VCaP (cell line): ENCODE measurements at regions not wholly inside any gene's neighbourhood (a gene's known extent, or its start where the extent isn't known, plus 50 kb on each side); places are given as distances from the start of the nearest gene placed in this dataset.

Source experiments
- H3K27ac ChIP-seq: fragments of 450-650 bp; 2 replicates; pipeline ENCODE4 v1.5.1; 2017
- TF ChIP-seq, protein P1 (sequence below): fragments of 450-650 bp; conservative IDR thresholded peaks from 2 replicates; pipeline ENCODE4 v1.5.1; 2017; ENCODE audit warnings: mild to moderate bottlenecking, moderate library complexity

DNA sequence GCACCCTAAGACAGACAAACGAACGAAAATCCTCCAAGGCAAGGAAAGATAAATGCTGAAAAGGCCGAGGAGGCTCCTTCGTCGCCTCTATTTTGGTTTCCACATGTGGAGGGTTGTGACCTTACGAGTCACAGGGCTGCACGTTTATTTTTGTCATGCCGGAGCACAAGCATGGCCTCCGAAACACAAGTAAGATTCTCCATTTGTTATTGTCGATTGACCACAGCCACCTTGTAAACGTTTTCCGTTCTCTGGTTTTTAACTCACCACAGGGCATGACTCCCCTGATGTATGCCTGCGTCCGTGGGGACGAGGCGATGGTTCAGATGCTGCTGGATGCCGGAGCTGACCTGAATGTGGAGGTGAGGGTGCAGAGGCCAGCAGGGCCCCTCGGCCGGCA, 73.1 kb upstream of the PWP1 start:
- no peak overlapping the region for H3K27ac ChIP-seq
- TF ChIP-seq, protein P1, sequence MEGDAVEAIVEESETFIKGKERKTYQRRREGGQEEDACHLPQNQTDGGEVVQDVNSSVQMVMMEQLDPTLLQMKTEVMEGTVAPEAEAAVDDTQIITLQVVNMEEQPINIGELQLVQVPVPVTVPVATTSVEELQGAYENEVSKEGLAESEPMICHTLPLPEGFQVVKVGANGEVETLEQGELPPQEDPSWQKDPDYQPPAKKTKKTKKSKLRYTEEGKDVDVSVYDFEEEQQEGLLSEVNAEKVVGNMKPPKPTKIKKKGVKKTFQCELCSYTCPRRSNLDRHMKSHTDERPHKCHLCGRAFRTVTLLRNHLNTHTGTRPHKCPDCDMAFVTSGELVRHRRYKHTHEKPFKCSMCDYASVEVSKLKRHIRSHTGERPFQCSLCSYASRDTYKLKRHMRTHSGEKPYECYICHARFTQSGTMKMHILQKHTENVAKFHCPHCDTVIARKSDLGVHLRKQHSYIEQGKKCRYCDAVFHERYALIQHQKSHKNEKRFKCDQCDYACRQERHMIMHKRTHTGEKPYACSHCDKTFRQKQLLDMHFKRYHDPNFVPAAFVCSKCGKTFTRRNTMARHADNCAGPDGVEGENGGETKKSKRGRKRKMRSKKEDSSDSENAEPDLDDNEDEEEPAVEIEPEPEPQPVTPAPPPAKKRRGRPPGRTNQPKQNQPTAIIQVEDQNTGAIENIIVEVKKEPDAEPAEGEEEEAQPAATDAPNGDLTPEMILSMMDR = no peak

DNA sequence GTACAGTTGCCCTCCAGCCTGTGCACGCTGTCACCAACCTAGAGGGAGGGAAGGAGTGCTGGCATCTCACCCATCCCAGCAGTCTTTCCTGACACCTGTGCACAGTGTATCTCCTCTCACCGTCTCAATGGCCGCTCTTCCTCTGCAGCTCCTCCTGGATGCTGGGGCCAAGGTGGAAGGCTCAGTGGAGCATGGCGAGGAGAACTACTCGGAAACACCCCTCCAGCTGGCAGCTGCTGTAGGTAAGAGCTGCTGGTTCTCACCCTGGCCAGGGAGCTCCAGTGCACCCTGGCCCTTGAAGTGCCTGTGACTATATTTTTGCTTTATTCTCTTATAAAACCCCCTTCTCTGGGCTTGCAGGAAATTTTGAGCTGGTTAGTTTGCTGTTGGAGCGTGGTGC, 68.7 kb upstream of the PWP1 start:
- no peak overlapping the region for H3K27ac ChIP-seq
- TF ChIP-seq, protein P1 = no peak

DNA sequence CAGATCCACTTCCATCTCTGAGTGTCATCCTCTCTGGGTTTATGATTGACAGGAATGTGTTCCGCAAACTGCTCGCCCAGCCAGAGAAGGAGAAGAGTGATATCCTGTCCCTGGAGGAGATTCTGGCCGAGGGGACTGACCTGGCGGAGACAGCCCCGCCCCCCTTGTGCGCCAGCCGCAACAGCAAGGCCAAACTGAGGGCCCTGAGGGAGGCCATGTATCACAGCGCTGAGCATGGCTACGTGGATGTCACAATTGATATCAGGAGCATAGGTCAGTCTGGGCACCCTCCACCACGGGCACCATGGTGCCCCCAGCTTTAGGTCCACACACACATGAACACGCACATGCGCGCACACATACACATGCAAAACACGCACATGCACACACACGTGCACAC, 67.5 kb upstream of the PWP1 start:
- TF ChIP-seq, protein P1 = no peak
- no peak overlapping the region for H3K27ac ChIP-seq

DNA sequence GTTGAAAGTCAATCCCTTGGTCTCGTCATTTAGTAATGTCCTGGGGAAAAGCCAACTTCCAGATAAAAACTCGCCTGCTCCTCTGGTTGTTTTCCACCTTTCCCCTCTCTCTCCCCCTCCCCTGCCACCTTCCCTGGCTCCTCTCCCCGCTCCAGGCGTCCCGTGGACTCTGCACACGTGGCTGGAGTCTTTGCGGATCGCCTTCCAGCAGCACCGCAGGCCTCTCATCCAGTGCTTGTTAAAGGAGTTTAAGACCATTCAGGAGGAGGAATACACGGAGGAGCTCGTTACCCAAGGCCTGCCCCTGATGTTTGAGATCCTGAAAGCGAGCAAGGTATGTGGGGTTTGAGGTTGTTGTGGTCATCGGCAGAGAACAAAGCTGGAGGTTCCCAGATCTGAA, 65.8 kb upstream of the PWP1 start:
- no peak overlapping the region for H3K27ac ChIP-seq
- TF ChIP-seq, protein P1 = no peak

DNA sequence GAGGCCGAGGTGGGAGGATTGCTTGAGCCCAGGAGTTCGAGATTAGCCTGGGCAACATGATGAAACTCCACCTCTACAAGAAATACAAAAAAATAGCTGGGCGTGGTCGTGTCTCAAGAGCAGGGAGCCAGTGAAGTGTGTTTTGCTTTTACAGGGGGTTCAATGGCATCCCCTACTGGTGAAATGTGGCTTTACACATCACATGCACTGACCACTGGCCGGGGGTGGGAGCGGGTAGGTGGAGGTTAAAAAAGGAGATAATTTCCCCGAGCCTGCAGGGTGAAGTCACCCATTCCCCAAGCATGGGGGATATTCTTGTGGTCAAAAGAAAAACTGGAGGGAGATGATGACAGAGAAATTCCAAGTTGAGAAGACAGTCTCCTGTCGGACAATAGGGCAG, 63.6 kb upstream of the PWP1 start:
- TF ChIP-seq, protein P1 = peak; percentile 56
- H3K27ac ChIP-seq = no peak overlapping the region

DNA sequence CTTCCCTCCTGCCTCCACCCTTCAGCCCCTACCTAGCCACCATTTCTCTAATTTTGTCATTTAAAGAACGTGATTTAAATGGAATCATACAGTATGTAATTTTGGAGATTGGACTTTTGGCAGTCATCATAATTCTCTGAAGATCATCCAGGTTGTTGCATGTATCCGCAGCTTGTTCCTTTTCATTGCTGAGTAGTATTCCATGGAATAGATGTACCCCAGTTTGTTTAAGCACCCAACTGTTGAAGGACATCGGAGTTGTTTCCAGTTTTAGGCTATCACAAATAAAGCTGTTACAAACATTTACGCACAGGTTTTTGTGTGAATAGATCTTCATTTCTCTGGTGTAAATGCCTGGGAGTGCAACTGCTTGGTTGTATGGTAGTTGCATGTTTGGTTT, 61.1 kb upstream of the PWP1 start:
- H3K27ac ChIP-seq = no peak overlapping the region
- TF ChIP-seq, protein P1 = no peak

DNA sequence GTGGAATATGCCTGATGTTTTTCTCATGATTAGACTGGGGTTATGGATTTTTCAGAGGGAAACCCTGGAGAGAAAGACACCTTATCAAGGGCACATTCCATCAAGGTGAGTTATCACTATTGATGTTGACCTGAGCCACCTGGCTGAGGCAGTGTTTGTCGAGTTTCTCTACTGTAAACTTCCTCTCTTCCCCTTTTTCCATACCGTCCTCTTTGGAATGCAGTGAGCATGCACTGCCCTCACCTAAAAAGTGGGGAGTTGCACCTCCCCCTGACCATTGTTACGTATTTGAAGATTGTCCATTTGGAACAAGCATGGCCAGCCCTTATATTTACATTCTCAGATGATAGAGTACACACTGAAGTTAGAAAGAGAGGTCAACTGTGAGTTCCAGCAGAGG, 53.9 kb upstream of the PWP1 start:
- no peak overlapping the region for H3K27ac ChIP-seq
- TF ChIP-seq, protein P1 = no peak

DNA sequence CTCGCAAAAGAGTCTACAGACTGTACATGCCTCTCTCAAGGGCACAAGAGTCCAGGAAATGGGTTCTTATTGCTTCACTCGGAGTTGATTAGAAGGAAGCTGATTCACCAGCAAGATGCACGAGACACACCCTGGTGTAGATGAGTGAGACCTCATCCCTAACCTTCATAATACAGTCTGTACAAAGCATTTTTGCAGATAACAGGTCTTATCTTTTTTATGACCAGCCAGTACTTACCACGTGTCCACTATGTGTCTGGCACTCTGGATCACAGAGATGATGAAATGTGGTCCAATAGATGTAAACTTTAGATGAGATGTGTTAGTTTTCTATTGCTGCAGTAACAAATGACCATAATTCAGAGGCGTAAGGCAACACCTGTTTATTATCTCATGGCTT, 53.4 kb upstream of the PWP1 start:
- TF ChIP-seq, protein P1 = no peak
- no peak overlapping the region for H3K27ac ChIP-seq
